HepG2 (cell line): ENCODE measurements at regions not wholly inside any gene's neighbourhood (a gene's known extent, or its start where the extent isn't known, plus 50 kb on each side); places are given as distances from the start of the nearest gene placed in this dataset.

ENCODE experiments used
- ATAC-seq: fragments of 200-7000 bp; cut with Tn5 transposase; 3 replicates; pipeline ENCODE4 v1.9.1; 2020; ENCODE audit warnings: mild to moderate bottlenecking, moderate library complexity
- BruUV-seq: library from RNA; stranded (reverse); fragments of 400-500 nt; replicated peaks from 2 replicates; lab custom pipeline; 2021; lab: Mats Ljungman, UMichigan
- CTCF ChIA-PET: fragments of 300-600 bp; formaldehyde crosslinking; extraction: SDS; loops from one replicate; lab custom pipeline; 2021; ENCODE audit warnings: low total read pairs, inconsistent platforms, low intra/inter-chr PET ratio; lab: Yijun Ruan, JAX
- POLR2A ChIA-PET: fragments of 350-600 bp; sonication (Branson Sonifier 250); formaldehyde crosslinking; loops from one replicate; lab custom pipeline; 2020; ENCODE audit warnings: antibody characterized with exemption, inconsistent platforms; lab: Yijun Ruan, JAX
- DNase-seq: peaks from one replicate; pipeline ENCODE4 v3.0.0-alpha.2; 2015; ENCODE audit warnings: low spot score
- FAIRE-seq: peaks from 3 replicates; lab custom pipeline; 2011; peaks lifted over from hg19 to GRCh38; lab: Jason Lieb, UNC
- H2AFZ ChIP-seq: one replicate; pipeline ENCODE4 v1.6.1; 2011; ENCODE audit warnings: low read length, inconsistent platforms
- H3K27ac ChIP-seq: fragments of 300-600 bp; 3 replicates; pipeline ENCODE4 v1.8.0; 2011; ENCODE audit warnings: mixed run types, mild to moderate bottlenecking, mixed read lengths, low read length, inconsistent platforms; ENCODE audit not compliant: insufficient read depth; ENCODE audit errors: extremely low read length
- H3K27me3 ChIP-seq, 2 experiments: fragments of 200-600 bp in 1 of 2; 2 replicates in 1 of 2; 3 replicates in 1 of 2; pipeline versions ENCODE4 v1.6.0 to v1.8.0; 2011; ENCODE audit warnings: low read length in 2 of 2, mild to moderate bottlenecking in 2 of 2, moderate library complexity in 2 of 2, inconsistent platforms in 1 of 2; ENCODE audit not compliant: insufficient read depth in 2 of 2, control insufficient read depth in 1 of 2
- H3K36me3 ChIP-seq, 2 experiments: fragments of 200-600 bp in 1 of 2; replicated peaks in 1 of 2; 2 replicates in 1 of 2; 3 replicates in 1 of 2; pipeline versions ENCODE4 v1.5.1 to v1.8.0; 2011; ENCODE audit warnings: low read length in 2 of 2, inconsistent platforms in 1 of 2; ENCODE audit not compliant: insufficient read depth in 2 of 2, control insufficient read depth in 1 of 2
- H3K4me1 ChIP-seq: 2 replicates; pipeline ENCODE4 v1.5.1; 2012; ENCODE audit warnings: low read length, inconsistent platforms; ENCODE audit not compliant: insufficient read depth
- H3K4me2 ChIP-seq: 2 replicates; pipeline ENCODE4 v1.6.0; 2011; ENCODE audit warnings: low read depth, low read length, inconsistent platforms
- H3K4me3 ChIP-seq, 3 experiments: fragments of 200-600 bp in 1 of 3; sonication (generic), shearing (Covaris generic) in 1 of 3; replicated peaks in 1 of 3; 2 replicates each; pipeline ENCODE4 v1.5.1; 2011 to 2016; ENCODE audit warnings: low read length in 3 of 3, inconsistent platforms in 2 of 3, low read depth in 2 of 3, mild to moderate bottlenecking in 2 of 3, control low read depth in 1 of 3, mixed read lengths in 1 of 3; ENCODE audit not compliant: insufficient read depth in 1 of 3
- H3K79me2 ChIP-seq: one replicate; pipeline ENCODE4 v1.6.1; 2011; ENCODE audit warnings: low read length, inconsistent platforms; ENCODE audit not compliant: insufficient read depth
- H3K9ac ChIP-seq: 2 replicates; pipeline ENCODE4 v1.6.0; 2011; ENCODE audit warnings: mild to moderate bottlenecking, low read depth, low read length, inconsistent platforms; ENCODE audit not compliant: insufficient read depth
- H3K9me3 ChIP-seq: 2 replicates; pipeline ENCODE4 v1.5.1; 2012; ENCODE audit warnings: mild to moderate bottlenecking, low read length
- H4K20me1 ChIP-seq: 2 replicates; pipeline ENCODE4 v1.6.0; 2011; ENCODE audit warnings: inconsistent platforms, mild to moderate bottlenecking, low read length, moderate library complexity; ENCODE audit not compliant: insufficient read depth
- CTCF ChIP-seq: sonication (generic); formaldehyde crosslinking; IDR thresholded peaks from 2 replicates; pipeline ENCODE4 v1.5.0; 2020; ENCODE audit warnings: mild to moderate bottlenecking, missing genetic modification reagents, moderate library complexity
- HMG20A ChIP-seq: IDR thresholded peaks from 2 replicates; pipeline ENCODE4 v1.6.1; 2016; ENCODE audit warnings: borderline replicate concordance
- PHF20 ChIP-seq: sonication (generic); formaldehyde crosslinking; IDR thresholded peaks from 2 replicates; pipeline ENCODE4 v1.5.0; 2020; ENCODE audit warnings: mild to moderate bottlenecking, missing genetic modification reagents
- STAG1 ChIP-seq: sonication (generic); formaldehyde crosslinking; IDR thresholded peaks from 2 replicates; pipeline ENCODE4 v1.4.0; 2020; ENCODE audit warnings: missing genetic modification reagents
- ZBTB21 ChIP-seq: sonication (generic); formaldehyde crosslinking; IDR thresholded peaks from 2 replicates; pipeline ENCODE4 v1.4.0; 2020; ENCODE audit warnings: missing genetic modification reagents
- ZNF326 ChIP-seq: sonication (generic); formaldehyde crosslinking; IDR thresholded peaks from 2 replicates; pipeline ENCODE4 v1.4.0; 2020; ENCODE audit warnings: missing genetic modification reagents, borderline replicate concordance
- WGBS: methylation state at CpG from one replicate; pipeline ENCODE4 v1.1.6; 2017; ENCODE audit warnings: low lambda C conversion rate; 5-methylcytosine and 5-hydroxymethylcytosine counted together
- in situ Hi-C: cut with HindIII; loops from 2 replicates; pipeline ENCODE4 v1.10.0; 2017; ENCODE audit warnings: low pct_unique_long_range_greater_than_20kb; ENCODE audit not compliant: extremely low pct_ligation_motif_present
- intact Hi-C: fragments of 100-400 bp; cut with micrococcal nuclease; formaldehyde crosslinking; loops from one replicate; pipeline ENCODE4 v1.10.0; 2022; ENCODE audit not compliant: unreplicated experiment

GRCh38 chr13:30105381-30105780 lies 202.0 kb downstream of the KATNAL1 start:
- H3K9me3 ChIP-seq: no peaks in the 10 kb centered on the region
- H3K4me1 ChIP-seq: peaks cover 12% of the 10 kb centered on the region
- FAIRE-seq (no peak), DNase-seq (no peak), ATAC-seq (peak; percentile 84)
- no peak overlapping the region for H3K27ac ChIP-seq
- peaks cover 0 to 17% of the 10 kb centered on the region in 2 experiments; a peak in 2 of 5 replicates for H3K27me3 ChIP-seq
- 33% methylated on average over 5 of the region's 8 CpGs for WGBS
- H3K4me2 ChIP-seq: no peak overlapping the region
- intact Hi-C loops (no loop called here), in situ Hi-C loops (no loop called here)
- POLR2A ChIA-PET: no interaction called here
- CTCF ChIA-PET: no interaction called here
- no peaks in the 10 kb centered on the region for H4K20me1 ChIP-seq
- no peak overlapping the region for H3K9ac ChIP-seq
- no peak overlapping the region for H2AFZ ChIP-seq
- no peaks in the 10 kb centered on the region for H3K79me2 ChIP-seq
- H3K4me3 ChIP-seq: no peak overlapping the region
- BruUV-seq: no TSS peak
- H3K36me3 ChIP-seq: no peaks in the 10 kb centered on the region
- peak; percentile 28 for TF ChIP-seq STAG1 (CRISPR knock-in tag)
- peak; percentile 43 for TF ChIP-seq CTCF (CRISPR knock-in tag)
- no peak for TF ChIP-seq ZBTB21 (CRISPR knock-in tag)

GRCh38 chr13:30103161-30103840 lies 204.1 kb downstream of the KATNAL1 start:
- WGBS: 17% methylated on average over 5 of the region's 5 CpGs
- BruUV-seq: no TSS peak
- CTCF ChIA-PET: no interaction called here

More at GRCh38 chr13:30103161-30103840, 204.1 kb downstream of the KATNAL1 start:
- Histone ChIP-seq H3K27me3 (peaks cover 0 to 17% of the 10 kb centered on the region in 2 experiments; a peak in 1 of 5 replicates), H2AFZ (no peak overlapping the region), H3K4me2 (no peak overlapping the region), H3K4me3 (no peak overlapping the region), H3K9me3 (no peaks in the 10 kb centered on the region), H3K9ac (no peak overlapping the region), H3K4me1 (peaks cover 1% of the 10 kb centered on the region), H3K79me2 (no peaks in the 10 kb centered on the region), H3K36me3 (no peaks in the 10 kb centered on the region), H3K27ac (no peak overlapping the region), H4K20me1 (no peaks in the 10 kb centered on the region)
- ATAC-seq: no peak
- POLR2A ChIA-PET: no interaction called here
- no peak for DNase-seq
- in situ Hi-C loops: no loop called here
- intact Hi-C loops: no loop called here
- TF ChIP-seq HMG20A (CRISPR knock-in tag) (no peak), ZNF326 (CRISPR knock-in tag) (no peak), PHF20 (no peak)
- no peak for FAIRE-seq
